ENCODE measurements at regions not wholly inside any gene's neighbourhood (a gene's known extent, or its start where the extent isn't known, plus 50 kb on each side); places are given as distances from the start of the nearest gene placed in this dataset.

GRCh38 chr9:14007190-14007769, 306.7 kb downstream of the NFIB start:
- no peaks in the 10 kb centered on the region for H3K9me1 ChIP-seq (ENCODE audit: control insufficient read depth, extremely low read depth, insufficient read depth, low read length)
- H3K9ac ChIP-seq (ENCODE audit: control insufficient read depth, extremely low read depth, insufficient read depth, low read length) = no peak overlapping the region
- H3K79me2 ChIP-seq (ENCODE audit: control insufficient read depth, insufficient read depth, low read length) = no peaks in the 10 kb centered on the region
- no peak overlapping the region for H2AFZ ChIP-seq (ENCODE audit: control insufficient read depth, low read length)
- dilution Hi-C loops (cut with MboI; ENCODE audit: extremely low pct_ligation_motif_present, low sequenced_read_pairs) = no loop called here
- no peaks in the 10 kb centered on the region for H3K36me3 ChIP-seq (ENCODE audit: control insufficient read depth in 2 of 2, extremely low read depth in 1 of 2, insufficient read depth in 2 of 2, low read length in 2 of 2)
- FAIRE-seq = no peak
- TF ChIP-seq CTCF (optimal IDR thresholded peaks at IDR 0.05 in 1 of 3, IDR thresholded peaks at IDR 0.05 in 1 of 3, conservative IDR thresholded peaks at IDR 0.05 in 1 of 3; ENCODE audit: extremely low read depth in 1 of 3, insufficient read depth in 2 of 3, low read length in 3 of 3) (no peak), EZH2 (IDR thresholded peaks at IDR 0.05; ENCODE audit: low read length) (no peak)
- no peaks in the 10 kb centered on the region for H3K4me1 ChIP-seq (ENCODE audit: control insufficient read depth, extremely low read depth, insufficient read depth, low read length)
- no peak overlapping the region for H3K4me3 ChIP-seq (ENCODE audit: control insufficient read depth in 2 of 3, extremely low read depth in 1 of 3, insufficient read depth in 2 of 3, low read depth in 1 of 3, low read length in 3 of 3)
- H4K20me1 ChIP-seq (ENCODE audit: control insufficient read depth, extremely low read depth, insufficient read depth, low read length) = no peaks in the 10 kb centered on the region
- no peak overlapping the region for H3K27ac ChIP-seq (ENCODE audit: control insufficient read depth, insufficient read depth, low read length)
- H3K27me3 ChIP-seq (ENCODE audit: control insufficient read depth, extremely low read depth, insufficient read depth, low read length) = no peaks in the 10 kb centered on the region
- no peak for DNase-seq (ENCODE audit: low read depth, low spot score)
- H3K9me3 ChIP-seq (ENCODE audit: control insufficient read depth, low read depth, low read length) = no peaks in the 10 kb centered on the region
- no peak overlapping the region for H3K4me2 ChIP-seq (ENCODE audit: control insufficient read depth, extremely low read depth, insufficient read depth, low read depth, low read length)

GRCh38 chr9:14006386-14007187, 307.4 kb downstream of the NFIB start:
- no peaks in the 10 kb centered on the region for H3K27me3 ChIP-seq (ENCODE audit: control insufficient read depth, extremely low read depth, insufficient read depth, low read length)
- TF ChIP-seq EZH2 (IDR thresholded peaks at IDR 0.05; ENCODE audit: low read length) (no peak), CTCF (optimal IDR thresholded peaks at IDR 0.05 in 1 of 3, IDR thresholded peaks at IDR 0.05 in 1 of 3, conservative IDR thresholded peaks at IDR 0.05 in 1 of 3; ENCODE audit: extremely low read depth in 1 of 3, insufficient read depth in 2 of 3, low read length in 3 of 3) (no peak)
- no peak overlapping the region for H3K4me2 ChIP-seq (ENCODE audit: control insufficient read depth, extremely low read depth, insufficient read depth, low read depth, low read length)
- no peaks in the 10 kb centered on the region for H3K36me3 ChIP-seq (ENCODE audit: control insufficient read depth in 2 of 2, extremely low read depth in 1 of 2, insufficient read depth in 2 of 2, low read length in 2 of 2)
- no peaks in the 10 kb centered on the region for H3K9me3 ChIP-seq (ENCODE audit: control insufficient read depth, low read depth, low read length)
- no peaks in the 10 kb centered on the region for H3K9me1 ChIP-seq (ENCODE audit: control insufficient read depth, extremely low read depth, insufficient read depth, low read length)
- H3K9ac ChIP-seq (ENCODE audit: control insufficient read depth, extremely low read depth, insufficient read depth, low read length) = no peak overlapping the region
- H3K4me3 ChIP-seq (ENCODE audit: control insufficient read depth in 2 of 3, extremely low read depth in 1 of 3, insufficient read depth in 2 of 3, low read depth in 1 of 3, low read length in 3 of 3) = no peak overlapping the region
- H3K27ac ChIP-seq (ENCODE audit: control insufficient read depth, insufficient read depth, low read length) = no peak overlapping the region
- dilution Hi-C loops (cut with MboI; ENCODE audit: extremely low pct_ligation_motif_present, low sequenced_read_pairs) = no loop called here
- no peak overlapping the region for H2AFZ ChIP-seq (ENCODE audit: control insufficient read depth, low read length)
- DNase-seq (ENCODE audit: low read depth, low spot score) = no peak
- no peaks in the 10 kb centered on the region for H3K4me1 ChIP-seq (ENCODE audit: control insufficient read depth, extremely low read depth, insufficient read depth, low read length)
- H4K20me1 ChIP-seq (ENCODE audit: control insufficient read depth, extremely low read depth, insufficient read depth, low read length) = no peaks in the 10 kb centered on the region
- no peak for FAIRE-seq
- H3K79me2 ChIP-seq (ENCODE audit: control insufficient read depth, insufficient read depth, low read length) = no peaks in the 10 kb centered on the region

Measured in keratinocyte (primary cell).